ENCODE measurements at regions not wholly inside any gene's neighbourhood (a gene's known extent, or its start where the extent isn't known, plus 50 kb on each side); places are given as distances from the start of the nearest gene placed in this dataset.
"Not testable (repeated sequence)": the region's sequence is repeated elsewhere in the genome, so short reads cannot be mapped to it uniquely, and the experiment has no call there.

DNA sequence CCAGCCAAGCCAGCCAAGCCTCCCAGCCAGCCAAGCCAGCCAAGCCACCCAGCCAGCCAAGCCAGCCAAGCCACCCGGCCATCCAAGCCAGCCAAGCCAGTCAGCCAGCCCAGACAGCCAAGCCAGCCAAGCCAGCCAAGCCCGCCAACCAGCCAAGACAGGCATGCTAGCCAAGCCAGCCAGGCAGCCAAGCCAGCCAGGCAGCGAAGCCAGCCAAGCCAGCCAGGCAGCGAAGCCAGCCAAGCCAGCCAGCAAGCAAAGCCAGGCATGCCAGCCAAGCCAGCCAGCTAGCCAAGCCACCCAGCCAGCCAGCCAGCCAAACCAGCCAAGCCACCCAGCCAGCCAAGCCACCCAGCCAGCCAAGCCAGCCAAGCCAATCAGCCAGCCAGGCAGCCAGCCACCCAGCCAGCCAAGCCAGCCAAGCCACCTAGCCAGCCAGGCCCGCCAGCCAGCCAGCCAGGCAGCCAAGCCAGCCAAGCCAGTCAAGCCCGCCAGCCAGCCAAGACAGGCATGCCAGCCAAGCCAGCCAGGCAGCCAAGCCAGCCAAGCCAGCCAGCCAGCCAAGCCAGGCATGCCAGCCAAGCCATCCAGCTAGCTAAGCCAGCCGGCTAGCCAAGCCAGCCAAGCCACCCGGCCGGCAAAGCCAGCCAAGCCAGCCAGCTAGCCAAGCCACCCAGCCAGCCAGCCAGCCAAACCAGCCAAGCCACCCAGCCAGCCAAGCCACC lies 318.5 kb upstream of the PLGLB2 start:
- intact Hi-C loops (cut with DNase I; ENCODE audit: low total_unique reads); H3K4me3 ChIP-seq (ENCODE audit: low read depth, poor library complexity, severe bottlenecking); DNase-seq (ENCODE audit: low spot score in 2 of 2): not testable (repeated sequence)
- WGBS, 2 donors, result 46 to 66% methylated on average over 3 of the region's 9 CpGs

DNA sequence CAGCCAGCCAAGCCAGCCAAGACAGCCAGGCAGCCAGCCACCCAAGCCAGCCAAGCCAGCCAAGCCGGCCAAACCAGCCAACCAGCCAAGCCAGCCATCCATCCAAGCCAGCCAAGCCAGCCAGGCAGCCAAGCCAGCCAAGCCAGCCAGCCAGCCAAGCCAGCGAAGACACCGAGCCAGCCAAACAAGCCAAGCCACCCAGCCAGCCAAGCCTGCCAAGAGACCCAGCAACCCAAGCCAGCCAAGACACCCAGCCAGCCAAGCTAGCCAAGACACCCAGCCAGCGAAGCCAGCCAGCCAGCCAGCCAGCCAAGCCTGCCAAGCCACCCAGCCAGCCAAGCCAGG lies 318.0 kb upstream of the PLGLB2 start:
- DNase-seq (ENCODE audit: low spot score in 2 of 2); intact Hi-C loops (cut with DNase I; ENCODE audit: low total_unique reads); H3K4me3 ChIP-seq (ENCODE audit: low read depth, poor library complexity, severe bottlenecking): not testable (repeated sequence)
- no CpG with 5 or more reads among the region's 4 CpGs for WGBS, 2 donors

DNA sequence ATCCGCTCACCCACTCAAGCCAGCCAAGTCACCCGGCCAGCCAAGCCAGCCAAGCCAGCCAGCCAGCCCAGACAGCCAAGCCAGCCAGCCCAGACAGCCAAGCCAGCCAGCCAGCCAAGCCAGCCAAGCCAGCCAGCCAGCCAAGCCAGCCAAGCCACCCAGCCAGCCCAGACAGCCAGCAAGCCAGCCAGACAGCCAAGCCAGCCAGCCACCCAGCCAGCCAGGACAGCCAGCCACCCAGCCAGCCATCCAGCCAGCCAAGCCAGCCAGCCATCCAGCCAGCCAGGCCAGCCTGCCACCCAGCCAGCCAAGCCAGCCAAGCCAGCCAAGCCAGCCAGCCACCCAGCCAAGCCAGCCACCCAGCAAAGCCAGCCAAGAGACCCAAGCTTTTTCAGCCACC lies 316.8 kb upstream of the PLGLB2 start:
- DNase-seq (ENCODE audit: low spot score in 2 of 2); H3K4me3 ChIP-seq (ENCODE audit: low read depth, poor library complexity, severe bottlenecking); intact Hi-C loops (cut with DNase I; ENCODE audit: low total_unique reads): not testable (repeated sequence)
- WGBS, 2 donors, result no CpG with 5 or more reads among the region's 2 CpGs

DNA sequence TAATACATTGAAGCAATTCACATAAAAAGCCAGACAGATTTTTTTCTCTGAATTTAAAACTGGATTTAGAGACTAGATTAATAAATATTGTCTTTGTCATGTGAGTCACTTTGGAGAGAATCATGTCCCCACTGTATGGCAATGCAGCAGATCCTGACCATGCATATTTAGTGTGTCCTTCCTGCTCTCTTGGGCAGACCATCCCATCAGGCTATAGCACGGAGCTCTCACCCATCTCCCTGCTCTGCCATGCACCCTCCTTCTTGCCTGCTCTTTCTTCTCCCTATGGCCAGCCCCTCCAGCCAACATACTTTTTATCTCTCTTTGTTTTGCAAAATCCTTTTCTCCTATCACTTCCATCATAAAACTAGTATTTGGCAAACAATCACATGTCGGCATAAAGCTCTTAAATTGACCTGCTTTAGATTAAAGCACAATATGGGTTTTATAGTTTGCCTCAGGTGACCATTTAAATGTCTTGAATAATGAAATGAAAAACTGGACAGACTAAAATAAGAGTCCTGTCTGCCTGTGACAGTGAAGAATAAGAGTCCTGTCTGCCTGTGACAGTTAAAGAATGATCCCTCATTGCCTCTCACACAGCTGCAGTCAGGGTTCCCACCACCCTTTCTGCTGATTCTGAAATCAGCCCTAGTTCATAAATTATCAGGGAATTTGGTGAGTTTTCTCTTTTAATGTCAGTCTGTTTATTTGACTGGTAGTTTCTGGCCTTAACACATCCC lies 315.0 kb upstream of the PLGLB2 start:
- H3K4me3 ChIP-seq (ENCODE audit: low read depth, poor library complexity, severe bottlenecking); intact Hi-C loops (cut with DNase I; ENCODE audit: low total_unique reads); DNase-seq (ENCODE audit: low spot score in 2 of 2): not testable (repeated sequence)
- 8 to 50% methylated on average over 1 of the region's 2 CpGs for WGBS, 2 donors

DNA sequence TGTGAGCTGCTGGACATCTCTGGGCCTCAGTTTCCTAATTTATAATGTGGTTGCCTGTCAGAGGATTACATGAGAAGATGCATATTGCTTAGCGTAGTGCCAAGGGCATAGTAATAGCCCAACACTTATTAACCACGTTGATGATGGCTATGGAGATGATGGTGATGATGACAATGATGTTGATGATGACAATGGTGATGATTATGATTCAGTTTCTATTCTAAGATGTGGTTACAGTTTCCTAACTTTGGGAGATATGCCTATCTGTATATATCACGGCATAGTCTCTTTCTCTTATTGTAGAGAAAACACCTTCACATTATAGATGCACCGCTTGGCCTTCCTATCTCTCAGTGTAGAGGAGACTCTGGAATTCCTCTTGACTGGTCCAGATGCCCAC lies 311.9 kb upstream of the PLGLB2 start:
- intact Hi-C loops (cut with DNase I; ENCODE audit: low total_unique reads); DNase-seq (ENCODE audit: low spot score in 2 of 2); H3K4me3 ChIP-seq (ENCODE audit: low read depth, poor library complexity, severe bottlenecking): not testable (repeated sequence)
- WGBS, 2 donors, result 89 to 91% methylated on average over 3 to 4 of the region's 4 CpGs

DNA sequence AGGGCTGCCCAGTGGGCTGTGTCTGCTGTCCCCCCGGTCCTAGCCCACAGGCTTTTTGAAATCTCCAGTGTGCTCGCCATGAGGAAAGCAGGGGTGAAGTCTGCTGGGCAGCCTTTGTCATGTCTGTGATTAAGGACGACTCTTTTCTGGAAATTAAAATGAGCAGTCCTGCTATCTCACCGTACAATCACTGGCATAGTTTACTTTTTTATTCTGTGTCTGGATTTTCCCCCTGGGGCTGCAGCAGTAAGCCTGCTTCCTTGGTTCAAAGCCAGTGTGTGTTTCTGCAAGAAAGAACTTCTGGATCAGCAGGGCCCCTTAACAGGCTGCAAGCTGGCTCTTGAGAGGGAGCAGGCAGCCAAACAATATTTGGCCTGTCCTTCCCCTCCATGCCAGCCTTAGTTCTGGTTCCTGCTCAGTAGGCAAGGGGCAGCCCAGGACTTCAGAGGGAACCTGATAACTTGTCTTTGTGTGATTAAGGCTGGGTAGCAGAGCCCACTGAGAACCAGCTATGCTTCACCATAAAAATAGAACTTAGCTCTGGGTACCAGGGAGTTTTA lies 310.1 kb upstream of the PLGLB2 start:
- DNase-seq (ENCODE audit: low spot score in 2 of 2); H3K4me3 ChIP-seq (ENCODE audit: low read depth, poor library complexity, severe bottlenecking); intact Hi-C loops (cut with DNase I; ENCODE audit: low total_unique reads): not testable (repeated sequence)
- WGBS, 2 donors, result 16 to 25% methylated on average over 2 to 4 of the region's 4 CpGs

DNA sequence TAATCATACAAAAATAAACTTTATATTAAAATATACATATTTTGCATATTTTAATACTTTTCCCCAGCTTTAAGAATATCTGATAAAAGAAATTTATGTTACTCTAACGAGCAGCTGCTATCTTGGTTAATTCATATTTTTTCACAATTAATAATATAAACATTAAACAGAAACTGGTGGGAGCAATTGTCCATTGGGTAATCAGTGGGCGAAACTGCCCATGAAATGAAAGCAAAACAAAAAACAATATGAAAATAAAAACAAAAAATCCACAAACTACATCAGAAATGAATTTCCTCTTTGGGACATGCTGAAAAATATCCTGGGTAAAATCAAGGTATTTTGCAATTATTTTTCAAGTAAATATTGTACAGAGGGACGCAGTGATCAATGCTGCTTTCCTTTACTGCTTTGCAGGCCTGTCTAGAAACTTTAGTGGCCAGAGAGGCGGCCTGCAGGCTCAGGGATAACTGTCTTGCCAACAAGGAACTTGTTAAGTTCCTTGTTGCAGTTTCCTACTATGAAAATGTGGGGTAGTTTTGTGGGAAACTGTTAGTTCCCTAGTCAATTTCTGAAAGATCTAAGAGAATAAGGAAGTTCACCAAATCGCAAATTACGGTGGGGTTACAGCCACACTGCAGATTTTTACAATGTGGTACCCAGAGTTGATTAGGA lies 309.0 kb upstream of the PLGLB2 start:
- H3K4me3 ChIP-seq (ENCODE audit: low read depth, poor library complexity, severe bottlenecking); intact Hi-C loops (cut with DNase I; ENCODE audit: low total_unique reads); DNase-seq (ENCODE audit: low spot score in 2 of 2): not testable (repeated sequence)
- 83 to 91% methylated on average over 5 to 6 of the region's 6 CpGs for WGBS, 2 donors

DNA sequence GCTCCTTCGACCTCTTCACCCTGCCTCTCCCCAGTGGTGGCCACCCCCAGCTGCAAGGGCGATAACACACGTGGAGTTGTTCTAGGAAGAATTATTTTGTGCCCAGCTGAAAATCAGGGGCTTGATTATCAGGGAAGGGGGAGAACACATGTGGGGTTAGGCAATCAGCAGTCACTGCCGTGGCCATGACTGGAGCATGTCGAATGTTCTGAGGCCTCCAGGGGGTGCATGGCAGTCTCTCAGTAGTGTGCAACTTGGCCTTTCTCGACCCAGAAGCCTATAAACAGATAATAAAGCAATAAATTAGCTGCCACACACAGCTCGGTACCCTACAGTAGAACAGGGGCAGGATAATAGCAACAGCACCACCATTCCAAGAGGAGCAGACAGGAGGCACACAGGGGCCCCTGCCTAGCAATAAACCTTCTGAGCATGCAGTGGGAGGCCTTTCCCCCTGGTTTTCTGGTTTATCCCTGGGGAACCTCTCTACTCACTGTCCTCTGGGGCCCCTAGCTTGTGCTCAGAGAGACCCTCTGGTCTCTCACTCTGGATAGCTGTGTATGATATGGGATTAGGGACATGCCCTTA lies 308.2 kb upstream of the PLGLB2 start:
- intact Hi-C loops (cut with DNase I; ENCODE audit: low total_unique reads); DNase-seq (ENCODE audit: low spot score in 2 of 2); H3K4me3 ChIP-seq (ENCODE audit: low read depth, poor library complexity, severe bottlenecking): not testable (repeated sequence)
- WGBS, 2 donors, result 80 to 83% methylated on average over 7 of the region's 7 CpGs

DNA sequence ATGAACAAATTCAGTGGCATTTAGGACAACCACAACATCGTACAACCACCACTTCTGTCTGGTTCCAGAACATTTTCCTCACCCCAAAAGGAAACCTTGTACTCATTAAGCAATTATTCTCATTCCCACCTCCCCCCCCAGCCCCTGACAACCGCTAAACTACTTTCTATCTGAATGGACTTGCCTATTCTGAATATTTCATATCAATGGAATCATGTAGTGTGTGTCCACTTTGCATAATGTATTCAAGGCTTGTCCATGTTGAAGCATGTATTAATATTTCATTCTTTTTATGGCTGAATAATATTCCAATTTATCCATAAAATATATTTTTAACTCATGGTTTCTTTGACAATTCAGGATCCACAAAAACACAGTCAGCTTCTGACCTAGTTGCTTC lies 307.2 kb upstream of the PLGLB2 start:
- WGBS, 2 donors, result 89 to 90% methylated on average over 2 of the region's 2 CpGs
- H3K4me3 ChIP-seq (ENCODE audit: low read depth, poor library complexity, severe bottlenecking); intact Hi-C loops (cut with DNase I; ENCODE audit: low total_unique reads); DNase-seq (ENCODE audit: low spot score in 2 of 2): not testable (repeated sequence)

DNA sequence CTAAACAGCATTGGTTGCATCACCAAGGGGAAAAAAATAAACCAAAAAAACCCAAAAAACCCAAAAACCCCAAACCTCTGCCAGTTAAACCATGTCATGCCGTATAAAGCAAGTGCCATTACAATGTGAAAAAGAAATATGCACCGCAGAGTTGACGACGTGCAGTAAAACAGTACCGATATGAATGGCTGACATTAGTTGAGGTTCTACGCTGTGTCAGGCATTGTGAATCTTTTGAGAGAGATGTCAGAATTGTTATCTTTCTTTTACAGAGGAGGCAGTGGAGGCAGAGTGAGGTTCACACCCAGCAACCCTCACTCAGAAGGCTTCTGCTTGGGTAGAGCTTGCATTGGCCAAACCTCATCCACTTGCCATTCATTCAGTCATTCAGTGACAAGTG lies 306.5 kb upstream of the PLGLB2 start:
- DNase-seq (ENCODE audit: low spot score in 2 of 2); H3K4me3 ChIP-seq (ENCODE audit: low read depth, poor library complexity, severe bottlenecking); intact Hi-C loops (cut with DNase I; ENCODE audit: low total_unique reads): not testable (repeated sequence)
- 80 to 93% methylated on average over 6 of the region's 6 CpGs for WGBS, 2 donors

DNA sequence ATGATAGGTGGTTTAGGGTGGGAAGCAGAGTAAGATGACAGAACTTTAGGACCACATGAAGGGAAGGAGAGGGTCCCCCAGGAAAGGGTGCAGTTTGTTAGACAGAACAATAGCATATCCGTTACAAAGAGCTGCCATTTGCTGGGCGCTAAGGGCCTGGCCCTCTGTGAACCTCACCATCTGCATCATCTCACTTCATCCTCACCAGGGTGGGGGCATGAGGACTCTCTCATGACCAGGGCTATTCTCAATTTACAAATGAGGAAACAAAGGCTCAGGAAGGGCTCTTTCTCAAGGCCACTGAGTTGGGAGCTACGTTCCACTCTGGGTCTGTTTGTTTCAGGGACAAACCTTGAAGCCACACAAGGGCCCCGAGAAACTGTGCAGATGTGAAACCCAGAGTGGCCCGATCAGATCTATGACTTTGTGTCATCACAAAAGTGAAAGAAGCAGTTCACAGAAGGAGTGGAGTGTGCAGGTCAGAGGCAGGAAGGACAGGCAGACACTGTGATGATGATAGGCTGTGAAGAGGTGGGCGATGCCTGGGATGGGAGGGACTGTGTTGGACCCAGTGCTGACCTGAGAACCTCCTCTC lies 304.8 kb upstream of the PLGLB2 start:
- 92 to 93% methylated on average over 5 of the region's 6 CpGs for WGBS, 2 donors
- H3K4me3 ChIP-seq (ENCODE audit: low read depth, poor library complexity, severe bottlenecking); intact Hi-C loops (cut with DNase I; ENCODE audit: low total_unique reads); DNase-seq (ENCODE audit: low spot score in 2 of 2): not testable (repeated sequence)

DNA sequence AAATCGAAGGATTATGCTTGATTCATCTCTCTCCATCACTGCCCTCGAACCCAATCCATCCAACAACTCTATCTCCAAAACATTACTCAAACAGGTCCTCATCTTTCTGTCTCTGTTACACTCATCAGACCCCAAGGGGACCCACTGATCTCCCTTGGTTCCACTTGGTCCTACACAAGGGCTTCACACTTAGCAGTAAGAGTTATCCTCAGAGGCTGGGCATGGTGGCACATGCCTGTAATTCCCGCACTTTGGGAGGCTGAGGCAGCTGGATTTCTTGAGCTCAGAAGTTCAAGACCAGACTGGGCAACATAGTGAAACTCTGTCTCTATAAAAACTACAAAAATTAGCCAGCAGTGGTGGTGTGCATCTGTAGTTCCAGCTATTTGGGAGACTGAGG lies 302.9 kb upstream of the PLGLB2 start:
- H3K4me3 ChIP-seq (ENCODE audit: low read depth, poor library complexity, severe bottlenecking); DNase-seq (ENCODE audit: low spot score in 2 of 2); intact Hi-C loops (cut with DNase I; ENCODE audit: low total_unique reads): not testable (repeated sequence)
- 64 to 67% methylated on average over 3 of the region's 3 CpGs for WGBS, 2 donors

DNA sequence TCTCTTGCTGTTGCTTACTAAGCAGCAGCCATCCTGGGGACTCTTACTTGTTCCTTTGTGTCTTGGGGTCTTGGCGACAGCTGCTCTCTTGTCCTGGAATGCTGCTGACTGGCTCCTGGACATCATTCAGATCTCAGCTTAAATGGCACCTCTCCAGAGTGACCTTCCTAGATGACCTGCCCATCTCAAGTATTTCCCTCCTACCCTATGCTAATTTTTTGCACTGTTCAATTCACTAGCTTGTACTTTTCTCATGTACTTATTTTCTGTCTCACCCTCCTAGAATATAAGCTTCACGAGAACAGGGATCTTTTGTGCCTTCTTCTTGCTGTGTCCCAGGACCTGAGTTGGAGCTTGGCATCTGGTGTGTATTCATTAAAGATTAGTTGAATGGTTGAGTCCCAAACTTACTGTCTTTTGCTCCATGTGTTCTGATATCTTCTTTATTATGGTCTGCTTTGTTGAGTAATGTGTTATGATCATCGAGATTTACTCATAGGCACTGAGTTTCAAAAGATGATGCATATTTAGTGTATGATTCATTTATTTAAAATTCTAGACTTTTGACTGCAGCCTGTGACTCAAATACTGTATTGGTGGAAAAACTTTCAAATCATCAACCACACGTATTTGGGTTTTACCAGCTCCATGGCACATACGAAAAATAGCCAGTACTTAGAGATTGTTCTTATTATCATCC lies 302.1 kb upstream of the PLGLB2 start:
- H3K4me3 ChIP-seq (ENCODE audit: low read depth, poor library complexity, severe bottlenecking); intact Hi-C loops (cut with DNase I; ENCODE audit: low total_unique reads); DNase-seq (ENCODE audit: low spot score in 2 of 2): not testable (repeated sequence)
- 61 to 78% methylated on average over 2 to 4 of the region's 5 CpGs for WGBS, 2 donors

DNA sequence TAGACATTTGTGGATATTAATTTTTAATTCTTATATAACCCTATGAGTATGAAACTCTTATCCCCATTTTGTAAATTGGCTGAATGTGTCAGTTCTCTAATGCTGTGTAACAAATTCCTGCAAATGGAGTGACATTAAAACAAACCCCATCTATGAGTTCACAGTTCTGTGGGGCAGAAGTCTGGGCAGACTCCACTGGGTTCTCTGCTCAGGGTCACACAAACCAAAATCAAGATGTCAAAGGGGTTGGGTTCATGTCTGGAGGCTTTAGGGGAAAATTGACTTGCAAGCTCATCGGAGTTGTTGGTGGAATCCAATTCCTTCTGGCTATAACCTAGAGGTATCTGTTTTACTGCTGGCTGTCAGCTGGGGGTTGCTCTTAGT lies 301.6 kb upstream of the PLGLB2 start:
- 20% methylated on average over 1 of the region's 1 CpG; no CpG with 5 or more reads in 1 of the 2 donors for WGBS, 2 donors
- intact Hi-C loops (cut with DNase I; ENCODE audit: low total_unique reads), result not testable (repeated sequence)

More for the DNA sequence above, 301.6 kb upstream of the PLGLB2 start:
- not testable (repeated sequence) for DNase-seq (ENCODE audit: low spot score in 2 of 2); H3K4me3 ChIP-seq (ENCODE audit: low read depth, poor library complexity, severe bottlenecking)

Measured in lower leg skin (tissue), 3 donors.